SK-N-MC (cell line): ENCODE measurements at regions not wholly inside any gene's neighbourhood (a gene's known extent, or its start where the extent isn't known, plus 50 kb on each side); places are given as distances from the start of the nearest gene placed in this dataset.

Experiments
- EZH2 ChIP-seq: fragments of 200-600 bp; sonication (generic); IDR thresholded peaks from one replicate; pipeline ENCODE4 v1.6.1; 2017; ENCODE audit warnings: antibody characterized with exemption
- POLR2AphosphoS5 ChIP-seq: IDR thresholded peaks from 2 replicates; pipeline ENCODE4 v1.6.1; 2012; ENCODE audit warnings: mild to moderate bottlenecking, low read depth, low read length, borderline replicate concordance

DNA sequence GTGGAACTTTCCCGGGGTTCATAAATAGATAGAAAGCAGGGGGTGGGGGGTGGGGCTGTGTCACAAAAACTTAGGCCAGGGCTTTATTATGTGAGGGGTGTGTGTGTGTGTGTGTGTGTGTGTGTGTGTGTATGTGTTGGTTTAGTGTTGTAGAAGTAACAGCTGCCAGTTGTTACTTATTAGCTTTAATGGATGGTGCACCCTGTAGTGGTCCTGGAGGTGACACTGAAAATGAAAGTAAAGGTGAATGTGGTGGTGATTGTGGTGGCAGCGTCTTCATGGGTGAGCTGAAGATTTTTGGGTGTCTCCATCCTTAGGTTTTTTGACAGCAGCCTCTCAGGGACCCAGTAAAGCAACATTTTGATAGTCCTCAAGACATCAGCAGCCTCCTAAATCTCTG lies 449.9 kb downstream of the PDCD6IP start:
- no peak for TF ChIP-seq EZH2
- no peak for TF ChIP-seq POLR2AphosphoS5
